Astrocyte (in vitro differentiated cells and primary cell): ENCODE measurements at regions not wholly inside any gene's neighbourhood (a gene's known extent, or its start where the extent isn't known, plus 50 kb on each side); places are given as distances from the start of the nearest gene placed in this dataset.

Experiments used
- DNase-seq: peaks from one replicate; pipeline ENCODE4 v3.0.0-alpha.2; 2010; ENCODE audit warnings: low read depth
- FAIRE-seq: peaks from 2 replicates; lab custom pipeline; 2011; peaks lifted over from hg19 to GRCh38; lab: Jason Lieb, UNC
- H2AFZ ChIP-seq: 2 replicates; pipeline ENCODE4 v1.6.0; 2012; ENCODE audit warnings: low read depth, low read length, inconsistent platforms
- H3K27ac ChIP-seq: 2 replicates; pipeline ENCODE4 v1.5.1; 2011; ENCODE audit warnings: low read depth, low read length, inconsistent platforms
- H3K27me3 ChIP-seq: 2 replicates; pipeline ENCODE4 v1.6.0; 2011; ENCODE audit warnings: low read length, inconsistent platforms; ENCODE audit not compliant: insufficient read depth
- H3K36me3 ChIP-seq: 2 replicates; pipeline ENCODE4 v1.5.1; 2011; ENCODE audit warnings: low read length, inconsistent platforms; ENCODE audit not compliant: insufficient read depth
- H3K4me1 ChIP-seq: 2 replicates; pipeline ENCODE4 v1.5.1; 2011; ENCODE audit warnings: low read length, inconsistent platforms; ENCODE audit not compliant: insufficient read depth
- H3K4me2 ChIP-seq: 2 replicates; pipeline ENCODE4 v1.6.0; 2012; ENCODE audit warnings: low read length, inconsistent platforms
- H3K4me3 ChIP-seq: 2 replicates; pipeline ENCODE4 v1.5.1; 2011; ENCODE audit warnings: low read depth, mild to moderate bottlenecking, low read length, inconsistent platforms; ENCODE audit not compliant: insufficient read depth
- H3K79me2 ChIP-seq: 2 replicates; pipeline ENCODE4 v1.6.0; 2012; ENCODE audit warnings: mild to moderate bottlenecking, low read length, inconsistent platforms; ENCODE audit not compliant: insufficient read depth
- H3K9ac ChIP-seq: 2 replicates; pipeline ENCODE4 v1.6.0; 2012; ENCODE audit warnings: mild to moderate bottlenecking, low read length, inconsistent platforms
- H3K9me3 ChIP-seq: 2 replicates; pipeline ENCODE4 v1.5.1; 2012; ENCODE audit warnings: low read depth, mild to moderate bottlenecking, low read length, inconsistent platforms; ENCODE audit not compliant: insufficient read depth
- H4K20me1 ChIP-seq: 2 replicates; pipeline ENCODE4 v1.6.0; 2012; ENCODE audit warnings: low read length, inconsistent platforms; ENCODE audit not compliant: insufficient read depth
- H3K27ac Mint-ChIP-seq: one replicate; pipeline ENCODE4 v1.8.0; 2021; ENCODE audit warnings: mild to moderate bottlenecking, mixed read lengths; ENCODE audit not compliant: unreplicated experiment
- H3K27me3 Mint-ChIP-seq: one replicate; pipeline ENCODE4 v1.8.0; 2021; ENCODE audit warnings: low read depth, mixed read lengths; ENCODE audit not compliant: unreplicated experiment
- H3K36me3 Mint-ChIP-seq: one replicate; pipeline ENCODE4 v1.8.0; 2021; ENCODE audit warnings: low read depth, mixed read lengths; ENCODE audit not compliant: unreplicated experiment
- H3K4me1 Mint-ChIP-seq: one replicate; pipeline ENCODE4 v1.8.0; 2021; ENCODE audit warnings: low read depth, mixed read lengths; ENCODE audit not compliant: unreplicated experiment
- H3K4me3 Mint-ChIP-seq: one replicate; pipeline ENCODE4 v1.8.0; 2021; ENCODE audit warnings: mild to moderate bottlenecking, moderate library complexity, mixed read lengths; ENCODE audit not compliant: unreplicated experiment
- H3K9me3 Mint-ChIP-seq: one replicate; pipeline ENCODE4 v1.8.0; 2021; ENCODE audit warnings: mild to moderate bottlenecking, mixed read lengths; ENCODE audit not compliant: unreplicated experiment
- CTCF ChIP-seq: IDR thresholded peaks from 2 replicates; pipeline ENCODE4 v1.5.1; 2011; ENCODE audit warnings: low read depth, mild to moderate bottlenecking, inconsistent platforms, low read length, moderate library complexity; ENCODE audit not compliant: insufficient read depth
- EZH2 ChIP-seq: IDR thresholded peaks from 2 replicates; pipeline ENCODE4 v1.6.1; 2012; ENCODE audit warnings: mild to moderate bottlenecking, low read length, inconsistent platforms; ENCODE audit not compliant: insufficient read depth

GRCh38 chr16:61030616-61031015, 1005.6 kb downstream of the CDH8 start:
- H3K4me1 ChIP-seq: no peaks in the 10 kb centered on the region
- H3K79me2 ChIP-seq: no peaks in the 10 kb centered on the region
- H3K9me3 ChIP-seq: no peaks in the 10 kb centered on the region
- H3K4me3 ChIP-seq: no peak overlapping the region
- FAIRE-seq: no peak
- no peaks in the 10 kb centered on the region for H3K27me3 ChIP-seq
- DNase-seq: no peak
- no peak overlapping the region for H3K4me2 ChIP-seq
- H3K27ac Mint-ChIP-seq: no peak overlapping the region
- H4K20me1 ChIP-seq: no peaks in the 10 kb centered on the region
- TF ChIP-seq CTCF (no peak), EZH2 (no peak)
- no peaks in the 10 kb centered on the region for H3K27me3 Mint-ChIP-seq
- no peaks in the 10 kb centered on the region for H3K9me3 Mint-ChIP-seq
- H3K4me1 Mint-ChIP-seq: no peaks in the 10 kb centered on the region
- no peak overlapping the region for H3K27ac ChIP-seq
- no peak overlapping the region for H3K9ac ChIP-seq
- no peaks in the 10 kb centered on the region for H3K36me3 ChIP-seq
- no peak overlapping the region for H2AFZ ChIP-seq
- H3K4me3 Mint-ChIP-seq: no peak overlapping the region
- no peaks in the 10 kb centered on the region for H3K36me3 Mint-ChIP-seq

DNA sequence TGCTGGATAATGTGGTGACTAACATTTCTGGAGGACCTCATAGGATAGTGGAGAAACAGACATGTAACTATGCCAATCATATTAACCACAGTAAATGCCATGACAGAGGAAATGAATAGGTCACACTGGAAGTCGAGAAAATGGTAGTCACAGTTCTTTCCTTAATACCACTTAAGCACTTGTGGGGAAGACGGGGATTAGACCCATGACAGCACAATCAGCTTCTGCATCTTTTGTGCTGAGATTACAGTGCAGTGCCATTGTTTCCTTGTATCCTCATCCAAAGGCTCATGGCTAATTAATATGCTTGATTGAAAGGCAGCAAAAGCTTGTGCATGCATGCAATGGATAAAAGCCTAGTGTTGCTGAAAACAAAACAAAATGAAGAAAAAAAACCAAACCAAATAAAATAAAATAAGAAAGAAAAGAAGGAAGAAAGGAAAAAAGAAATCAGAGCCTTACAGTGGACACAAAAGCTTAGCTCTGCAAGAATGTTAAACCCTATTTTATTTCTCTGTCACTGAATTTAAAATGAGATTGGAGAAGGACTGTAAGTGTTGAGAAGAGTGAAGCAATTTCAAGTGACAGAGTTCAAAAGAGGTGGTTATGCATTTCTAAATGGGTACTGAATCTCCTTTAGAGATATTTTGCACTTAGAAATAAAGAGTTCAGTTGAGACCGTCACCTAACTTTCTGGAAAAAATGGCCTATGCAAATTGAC, 1011.9 kb downstream of the CDH8 start:
- no peaks in the 10 kb centered on the region for H3K4me1 ChIP-seq
- no peaks in the 10 kb centered on the region for H3K79me2 ChIP-seq
- Mint-ChIP-seq H3K27ac (peak overlapping the region; percentile 7), H3K4me1 (peaks cover 11% of the 10 kb centered on the region), H3K9me3 (peaks cover 2% of the 10 kb centered on the region), H3K4me3 (no peak overlapping the region), H3K36me3 (no peaks in the 10 kb centered on the region), H3K27me3 (no peaks in the 10 kb centered on the region)
- H3K36me3 ChIP-seq: no peaks in the 10 kb centered on the region
- DNase-seq (no peak), FAIRE-seq (no peak)
- H3K9ac ChIP-seq: no peak overlapping the region
- H3K27me3 ChIP-seq: no peaks in the 10 kb centered on the region
- H2AFZ ChIP-seq: no peak overlapping the region
- no peak overlapping the region for H3K4me3 ChIP-seq
- TF ChIP-seq CTCF (no peak), EZH2 (no peak)
- H3K27ac ChIP-seq: no peak overlapping the region
- H3K4me2 ChIP-seq: no peak overlapping the region
- H3K9me3 ChIP-seq: no peaks in the 10 kb centered on the region
- H4K20me1 ChIP-seq: no peaks in the 10 kb centered on the region

- no peaks in the 10 kb centered on the region for H3K79me2 ChIP-seq
- Mint-ChIP-seq H3K4me3 (no peak overlapping the region), H3K36me3 (no peaks in the 10 kb centered on the region), H3K27ac (no peak overlapping the region), H3K4me1 (no peaks in the 10 kb centered on the region), H3K9me3 (no peaks in the 10 kb centered on the region), H3K27me3 (no peaks in the 10 kb centered on the region)
- H2AFZ ChIP-seq: no peak overlapping the region
- H3K27me3 ChIP-seq: no peaks in the 10 kb centered on the region
- no peak overlapping the region for H3K4me3 ChIP-seq
- DNase-seq: no peak
- peaks cover 2% of the 10 kb centered on the region for H3K9me3 ChIP-seq
- no peak overlapping the region for H3K9ac ChIP-seq
- no peaks in the 10 kb centered on the region for H4K20me1 ChIP-seq
- no peaks in the 10 kb centered on the region for H3K36me3 ChIP-seq
- no peak for TF ChIP-seq CTCF
- no peak for TF ChIP-seq EZH2
- no peak for FAIRE-seq
- no peak overlapping the region for H3K4me2 ChIP-seq
- H3K27ac ChIP-seq: no peak overlapping the region
- H3K4me1 ChIP-seq: no peaks in the 10 kb centered on the region
Observed at GRCh38 chr16:61014869-61015268, 1021.4 kb downstream of the CDH8 start.
